Stimulated activated CD4-positive, alpha-beta T cell treated with anti-CD3 and anti-CD28 coated beads, Interleukin-2, amount 100 ng/mL, for 24 hours (primary cell): ENCODE measurements at regions not wholly inside any gene's neighbourhood (a gene's known extent, or its start where the extent isn't known, plus 50 kb on each side); places are given as distances from the start of the nearest gene placed in this dataset.

Experiments
- DNase-seq, 2 donors: peaks; one replicate each; pipeline ENCODE4 v3.0.0-alpha.2; 2020

- DNase-seq: no peak
These were observed 65.0 kb upstream of the POU2AF1 start for GRCh38 chr11:111444040-111444439.

GRCh38 chr11:111443640-111444039 is 64.6 kb upstream of the POU2AF1 start:
- DNase-seq: no peak

- DNase-seq: no peak
These were observed 64.0 kb upstream of the POU2AF1 start for GRCh38 chr11:111443032-111443431.

GRCh38 chr11:111441443-111441842 is 62.4 kb upstream of the POU2AF1 start:
- peak in 1 of 2 donors; percentile 16 for DNase-seq

GRCh38 chr11:111440416-111441205 is 61.5 kb upstream of the POU2AF1 start:
- no peak for DNase-seq

- no peak for DNase-seq
These were observed 60.8 kb upstream of the POU2AF1 start for GRCh38 chr11:111439901-111440300.

- DNase-seq: no peak
These were observed 59.9 kb upstream of the POU2AF1 start for GRCh38 chr11:111438846-111439520.

- no peak for DNase-seq
These were observed 59.1 kb upstream of the POU2AF1 start for GRCh38 chr11:111438168-111438567.

- DNase-seq: no peak
These were observed 56.1 kb upstream of the POU2AF1 start for GRCh38 chr11:111435046-111435698.

GRCh38 chr11:111429066-111429506 is 50.0 kb upstream of the POU2AF1 start:
- DNase-seq: peak; percentile 75 to 77
